ENCODE measurements at regions not wholly inside any gene's neighbourhood (a gene's known extent, or its start where the extent isn't known, plus 50 kb on each side); places are given as distances from the start of the nearest gene placed in this dataset.

DNA sequence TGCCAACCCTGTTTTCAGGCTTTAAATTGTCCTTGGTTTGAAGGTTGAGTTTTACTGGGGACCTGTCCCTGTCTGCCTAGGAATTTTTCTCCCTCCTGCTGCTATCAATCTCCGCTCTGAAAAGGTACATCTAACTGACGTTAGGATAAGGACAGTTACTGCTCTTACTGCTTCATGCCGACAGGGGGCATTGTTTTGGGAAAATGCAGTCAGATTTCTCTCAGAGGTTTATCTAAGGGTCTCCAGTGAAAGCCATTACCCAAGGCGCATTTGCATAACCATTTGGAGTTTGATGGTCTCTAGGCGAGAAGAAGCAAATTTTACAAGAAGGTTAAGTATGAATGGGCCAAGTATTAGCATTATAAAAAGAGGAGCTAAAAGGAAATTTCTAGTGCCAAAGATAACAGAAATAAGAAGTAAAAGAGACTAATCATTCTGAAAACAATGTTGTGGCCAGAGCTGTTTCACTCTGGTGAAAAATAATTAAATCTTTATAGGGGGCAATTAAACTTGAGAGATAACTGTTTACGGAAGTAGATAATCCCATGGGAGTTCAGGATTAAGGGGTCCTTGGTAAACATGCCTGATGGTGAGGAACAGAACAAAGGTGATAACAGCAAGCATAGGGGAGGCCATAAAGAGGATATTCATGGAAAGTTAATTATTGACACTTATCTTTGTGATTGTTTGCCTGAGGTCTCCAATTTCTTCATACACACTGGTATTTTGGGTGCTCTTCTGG lies 605.0 kb downstream of the MTRR start:
- no peak for DNase-seq (ENCODE audit: low spot score)

DNA sequence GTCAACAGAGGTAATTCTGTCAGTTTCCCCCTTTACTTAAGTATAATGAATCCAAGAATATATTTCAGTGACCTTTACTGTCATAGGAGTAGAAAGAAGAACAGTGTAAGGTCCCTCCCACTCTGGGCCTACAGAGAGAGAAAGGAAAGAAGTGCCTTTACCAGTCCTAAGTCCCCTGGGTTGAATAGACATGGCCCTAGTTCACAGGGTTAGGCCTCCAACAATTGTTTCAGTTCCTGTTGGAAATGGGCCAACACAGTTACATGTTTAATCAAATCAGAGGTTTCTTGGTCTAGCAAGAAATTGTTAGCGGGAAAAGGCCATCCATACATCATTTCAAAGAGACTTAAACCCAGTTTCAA lies 605.6 kb downstream of the MTRR start:
- no peak for DNase-seq (ENCODE audit: low spot score)

DNA sequence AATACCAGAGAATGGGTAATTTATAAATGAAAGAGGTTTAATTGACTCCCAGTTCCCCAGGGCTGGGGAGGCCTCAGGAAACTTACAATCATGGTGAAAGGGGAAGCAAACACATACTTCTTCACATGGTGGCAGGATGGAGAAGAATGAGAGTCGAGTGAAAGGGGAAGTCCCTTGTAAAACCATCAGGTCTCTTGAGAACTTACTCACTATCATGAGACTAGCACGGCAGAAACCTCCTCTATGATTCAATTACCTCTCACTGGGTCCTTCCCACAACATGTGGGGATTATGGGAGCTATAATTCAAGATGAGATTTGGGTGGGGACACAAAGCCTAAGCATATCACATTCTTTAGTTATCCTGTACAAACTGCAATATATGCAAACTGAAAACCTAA lies 609.4 kb downstream of the MTRR start:
- DNase-seq (ENCODE audit: low spot score), result no peak

DNA sequence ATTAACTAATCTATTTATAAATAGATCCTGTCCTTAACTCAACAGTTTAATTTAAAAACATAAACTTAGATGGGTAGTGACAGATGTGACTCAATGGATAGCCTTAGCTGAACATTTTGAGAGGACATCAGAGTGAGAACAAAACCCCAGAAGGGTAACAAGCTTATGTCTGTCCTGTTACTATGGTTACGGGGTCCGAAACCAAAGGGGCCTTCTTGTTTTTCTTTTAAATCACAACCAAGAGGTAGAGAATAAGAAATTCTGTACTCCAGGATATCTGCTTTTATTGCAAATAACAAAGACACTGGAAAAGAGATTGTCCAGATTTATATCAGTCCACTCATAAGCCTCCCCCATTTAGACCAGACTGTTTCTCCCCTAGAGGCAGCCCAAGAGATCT lies 612.1 kb downstream of the MTRR start:
- DNase-seq (ENCODE audit: low spot score), result no peak

DNA sequence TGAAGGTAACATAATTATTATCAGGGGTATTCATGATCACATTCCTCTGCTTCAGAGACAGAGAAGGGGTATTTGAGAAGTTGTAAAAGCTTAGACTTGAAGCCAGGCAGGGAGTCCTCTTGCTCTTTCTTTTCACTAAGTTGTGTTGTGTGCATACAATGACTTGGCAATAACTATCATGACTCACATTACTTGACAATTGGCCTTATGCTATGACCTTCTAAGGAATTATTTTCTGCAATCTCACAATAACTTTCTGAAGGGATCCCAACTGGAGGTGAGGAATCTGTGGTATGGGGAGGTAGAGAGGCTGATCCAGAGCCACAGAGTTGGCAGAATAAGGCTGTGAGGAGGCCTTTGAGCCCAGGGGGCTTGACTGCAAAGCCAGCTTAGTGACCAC lies 622.3 kb downstream of the MTRR start:
- DNase-seq (ENCODE audit: low spot score), result no peak

DNA sequence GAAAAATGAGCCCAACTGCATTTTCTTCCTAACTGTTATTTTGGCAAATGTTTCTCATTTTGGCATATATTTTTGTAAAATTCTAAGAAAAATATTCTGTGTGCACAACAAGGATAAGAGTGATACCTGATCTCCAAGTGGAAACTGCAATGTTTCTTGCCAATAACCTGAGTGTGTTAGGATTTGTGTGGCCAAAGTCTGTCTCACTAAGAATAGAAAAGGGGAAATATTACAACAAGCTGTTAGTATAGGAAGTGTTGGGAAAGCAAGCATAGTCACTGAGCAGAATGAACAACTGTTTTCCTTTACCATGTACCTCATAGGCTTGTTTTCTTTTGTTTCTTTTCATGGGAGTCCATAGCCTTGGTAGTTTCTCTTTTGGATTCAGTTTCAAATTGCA lies 624.2 kb downstream of the MTRR start:
- no peak for DNase-seq (ENCODE audit: low spot score)

DNA sequence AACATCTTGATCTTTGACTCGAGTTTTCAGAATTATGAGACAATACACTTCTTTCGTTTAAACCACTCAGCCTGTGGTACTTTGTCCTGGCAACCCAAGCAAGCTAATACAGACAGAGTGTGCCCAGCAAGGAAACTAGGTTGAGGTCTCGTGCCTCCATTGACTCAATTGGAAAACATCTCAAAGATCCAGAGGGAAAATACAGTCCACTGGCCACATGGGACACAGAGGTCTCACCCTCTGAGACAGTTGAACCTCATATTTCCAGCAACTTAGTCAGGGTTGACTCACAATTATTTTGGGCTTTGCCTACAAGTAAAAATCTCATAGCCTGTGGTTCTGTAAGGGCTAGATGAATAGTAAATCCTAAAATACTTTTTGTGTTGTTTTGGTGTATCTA lies 631.5 kb downstream of the MTRR start:
- DNase-seq (ENCODE audit: low spot score), result no peak

DNA sequence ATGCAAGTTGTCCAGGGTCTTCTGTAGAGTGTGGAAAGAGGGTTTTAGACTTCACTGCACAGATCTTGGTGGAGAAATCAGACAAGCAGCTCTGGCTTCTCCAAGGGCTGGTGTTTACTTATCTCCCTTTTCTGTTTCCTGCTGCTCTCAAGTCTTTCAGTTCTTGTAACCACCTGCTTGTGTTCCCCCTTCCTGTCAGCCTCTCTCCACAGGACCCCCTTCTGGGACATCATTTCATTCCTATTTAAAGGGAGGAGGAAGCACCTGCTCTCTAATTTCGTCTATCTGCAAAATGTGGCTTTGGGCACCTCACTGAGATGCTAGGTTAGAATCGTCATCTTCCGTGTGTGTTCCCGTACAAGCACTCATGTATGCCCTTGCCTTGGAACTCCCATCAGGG lies 636.2 kb downstream of the MTRR start:
- no peak for DNase-seq (ENCODE audit: low spot score)

DNA sequence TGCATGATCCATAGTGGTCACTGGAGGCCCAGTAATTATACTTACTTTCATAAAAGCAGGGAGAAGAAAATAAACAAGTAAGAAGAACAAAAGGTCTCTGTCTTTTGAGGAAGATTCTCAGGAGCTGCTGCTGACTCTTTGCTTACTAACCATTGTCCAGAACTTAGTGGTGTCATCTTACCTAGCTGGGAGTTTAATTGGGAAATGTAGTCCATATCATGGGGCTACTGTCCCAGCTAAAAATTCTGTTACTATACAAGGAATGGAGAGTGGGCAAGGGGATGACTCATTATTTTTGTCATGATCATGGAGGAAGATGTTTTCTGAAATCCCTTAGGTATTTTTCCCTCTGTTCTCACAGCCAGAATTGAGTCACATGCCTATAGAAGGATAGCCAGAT lies 639.3 kb downstream of the MTRR start:
- DNase-seq (ENCODE audit: low spot score), result no peak

DNA sequence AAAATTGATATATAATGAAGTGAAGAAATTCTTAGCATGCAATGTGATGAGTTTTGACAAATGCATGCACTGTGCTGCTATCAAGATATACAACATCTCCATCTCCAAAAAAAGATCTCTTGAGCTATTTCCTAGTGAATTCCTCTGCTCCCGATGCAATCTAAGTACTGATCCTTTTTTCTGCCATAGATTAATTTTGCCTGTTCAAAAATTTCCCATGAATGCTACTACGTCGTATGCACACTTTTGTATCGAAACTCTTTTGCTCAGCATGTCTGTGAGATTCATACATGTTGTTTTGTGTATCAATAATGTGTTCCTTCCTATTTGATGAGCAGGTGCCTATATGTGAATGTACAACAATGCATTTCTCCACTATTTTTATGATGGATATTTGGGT lies 647.4 kb downstream of the MTRR start:
- DNase-seq (ENCODE audit: low spot score), result no peak

DNA sequence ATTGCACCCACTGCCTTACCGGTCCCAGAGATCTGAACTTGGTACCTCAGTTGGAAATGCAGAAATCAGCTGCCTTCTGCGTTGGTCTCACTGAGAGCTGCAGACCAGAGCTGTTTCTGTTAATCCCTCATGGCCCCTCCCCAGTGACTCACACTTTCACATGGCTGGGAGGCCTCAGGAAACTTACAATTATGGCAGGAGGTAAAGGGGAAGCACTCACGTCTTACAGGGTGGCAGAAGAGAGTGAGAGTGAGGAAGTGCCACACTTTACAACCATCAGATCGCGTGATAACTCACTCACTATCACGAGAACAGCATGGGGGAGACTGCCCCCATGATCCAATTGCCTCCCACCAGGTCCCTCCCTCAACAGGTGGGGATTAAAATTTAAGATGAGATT lies 648.5 kb downstream of the MTRR start:
- peak; percentile 59 for DNase-seq (ENCODE audit: low spot score)

DNA sequence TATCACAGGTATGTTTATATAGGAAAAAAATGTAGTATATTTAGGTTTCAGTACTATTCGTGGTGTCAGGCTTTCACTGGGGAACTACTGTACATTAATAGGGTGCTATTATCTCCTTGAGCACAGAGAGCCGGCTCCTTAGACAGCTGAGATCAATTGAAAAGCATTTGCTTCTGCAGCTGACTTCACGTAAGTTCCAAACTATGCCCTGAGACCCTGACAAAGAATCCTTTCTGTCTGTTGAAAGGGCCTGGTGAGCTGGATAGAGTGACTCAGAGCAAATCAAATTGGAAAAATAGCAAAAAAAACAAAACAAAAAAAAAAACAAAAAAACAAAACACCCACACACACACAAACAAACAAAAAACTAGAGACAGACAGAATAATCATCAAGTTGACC lies 652.0 kb downstream of the MTRR start:
- DNase-seq (ENCODE audit: low spot score), result no peak

DNA sequence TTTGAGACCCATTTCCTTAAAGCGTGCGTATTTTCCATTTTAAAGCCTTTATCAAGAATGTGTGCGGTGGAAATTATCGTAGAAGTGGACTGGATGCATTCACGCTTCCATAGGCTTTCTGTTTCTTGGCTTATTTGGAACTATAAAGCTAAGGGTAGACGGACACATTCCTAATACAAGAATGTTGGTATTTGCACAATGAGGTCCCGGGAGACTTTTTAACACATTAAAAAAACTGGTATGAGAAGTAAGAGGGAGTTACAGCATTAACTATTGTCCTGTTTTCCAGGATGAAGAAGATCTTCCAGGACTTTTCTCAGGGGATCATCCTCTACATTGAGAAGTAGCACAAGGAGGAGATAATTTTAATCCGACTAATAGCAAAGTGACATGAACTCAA lies 653.0 kb downstream of the MTRR start:
- no peak for DNase-seq (ENCODE audit: low spot score)

DNA sequence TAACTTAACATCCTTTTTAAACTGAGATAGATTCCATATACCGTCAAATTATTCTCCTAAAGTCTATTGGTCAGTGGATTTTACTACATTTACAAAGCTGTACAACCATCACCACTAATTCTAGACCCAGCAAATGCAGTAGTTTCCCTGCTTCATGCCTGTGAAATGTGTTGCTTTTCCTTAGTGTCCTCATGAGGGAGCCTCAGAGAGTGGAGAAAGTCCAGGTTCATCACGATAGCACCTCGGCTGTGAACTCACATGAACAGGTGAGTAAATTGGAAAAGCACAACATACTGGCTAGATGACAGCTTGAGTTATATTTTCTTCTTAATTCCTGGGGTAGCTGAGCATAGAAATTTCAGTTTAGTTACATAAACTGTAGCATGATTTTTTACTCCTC lies 653.7 kb downstream of the MTRR start:
- DNase-seq (ENCODE audit: low spot score), result no peak

DNA sequence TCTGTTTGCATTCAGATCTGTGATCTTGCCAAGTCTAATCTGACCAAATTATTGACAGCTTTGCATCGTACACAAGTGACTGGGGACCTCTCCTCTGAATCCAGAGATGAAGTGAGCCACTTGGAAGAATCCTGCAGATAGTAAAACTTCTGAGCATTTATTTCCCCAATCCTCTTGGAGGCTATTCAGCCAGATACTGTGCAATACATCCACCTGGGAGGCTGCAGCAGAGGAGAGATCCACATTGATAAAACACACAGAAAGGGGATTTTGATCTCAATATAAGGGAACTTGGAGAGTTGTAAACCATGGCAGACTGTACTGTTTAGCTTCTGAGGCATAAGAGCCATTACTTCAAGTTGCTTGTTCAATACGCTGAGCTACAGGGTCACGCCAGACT lies 654.6 kb downstream of the MTRR start:
- DNase-seq (ENCODE audit: low spot score), result no peak

DNA sequence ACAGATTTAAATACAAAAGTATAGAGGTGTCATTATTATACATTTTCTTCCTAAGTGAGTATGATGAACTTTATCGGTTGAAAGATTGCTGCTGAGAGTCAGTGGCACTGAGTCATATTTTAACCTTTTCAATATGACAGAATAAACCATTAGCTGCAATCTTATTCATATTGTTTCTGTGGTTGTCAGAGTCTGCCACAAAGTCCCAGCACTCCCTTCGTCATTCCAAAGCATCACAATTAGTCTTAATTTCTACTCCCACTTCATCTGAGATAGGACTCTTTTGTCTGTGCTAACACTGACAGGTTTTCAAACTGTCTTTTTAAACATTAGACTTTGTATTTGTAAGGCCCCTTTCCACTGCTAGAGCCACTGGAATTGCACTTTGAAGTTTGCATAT lies 656.9 kb downstream of the MTRR start:
- no peak for DNase-seq (ENCODE audit: low spot score)

DNA sequence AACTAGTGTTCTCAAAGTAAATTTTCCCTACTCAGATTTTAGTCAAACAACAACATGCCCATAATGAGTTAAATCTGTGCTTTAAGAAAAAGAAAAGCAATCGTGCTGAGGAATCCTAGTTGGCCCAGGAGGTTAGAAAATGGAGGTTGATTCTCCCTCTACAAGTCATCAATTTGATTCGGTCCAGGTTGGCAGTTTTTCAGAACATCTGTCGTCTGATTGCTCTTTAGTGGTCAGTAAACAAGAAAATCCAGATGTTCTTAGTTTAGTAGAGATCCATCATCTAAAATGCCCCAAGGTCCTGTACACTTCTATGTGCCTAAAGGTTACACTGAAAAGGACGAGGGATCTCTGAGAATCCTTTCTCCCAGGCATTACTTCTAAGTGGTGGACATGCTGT lies 659.2 kb downstream of the MTRR start:
- DNase-seq (ENCODE audit: low spot score), result no peak

DNA sequence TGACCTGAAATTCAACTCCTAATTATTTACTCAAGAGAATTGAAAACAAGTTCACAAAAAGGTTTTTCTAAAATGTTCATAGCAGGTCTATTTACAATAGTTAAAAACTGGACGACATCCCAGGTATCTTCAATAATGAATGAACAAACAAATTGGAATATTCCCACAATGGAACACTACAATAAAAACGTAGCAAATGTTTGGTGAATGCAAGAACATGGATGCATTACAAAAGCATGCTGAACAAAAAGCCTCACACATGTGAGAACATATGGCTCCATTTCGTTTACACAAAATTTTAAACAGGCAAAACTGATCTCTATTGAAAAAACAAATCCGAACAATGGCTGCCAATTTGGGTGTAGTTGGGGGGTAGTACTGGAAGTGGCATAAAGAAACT lies 669.9 kb downstream of the MTRR start:
- DNase-seq (ENCODE audit: low spot score), result no peak

DNA sequence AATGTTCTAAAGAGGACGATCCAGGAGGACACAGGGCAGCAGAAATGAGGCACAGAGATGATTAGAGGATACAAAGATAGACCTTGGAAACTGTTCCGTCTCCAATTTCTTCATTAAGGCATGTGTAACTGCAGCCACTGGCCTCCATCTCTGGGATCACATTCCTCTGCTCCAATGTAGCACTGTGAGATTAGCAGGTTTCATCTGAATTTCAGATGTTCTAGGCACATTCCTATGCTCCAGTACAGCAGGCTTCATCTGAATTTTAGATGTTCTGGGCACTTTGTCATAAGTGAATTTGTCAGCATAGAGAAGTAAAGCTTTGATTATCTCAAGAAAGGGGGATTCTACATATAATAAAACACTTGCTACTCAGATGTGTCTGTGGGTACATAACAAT lies 671.4 kb downstream of the MTRR start:
- no peak for DNase-seq (ENCODE audit: low spot score)

DNA sequence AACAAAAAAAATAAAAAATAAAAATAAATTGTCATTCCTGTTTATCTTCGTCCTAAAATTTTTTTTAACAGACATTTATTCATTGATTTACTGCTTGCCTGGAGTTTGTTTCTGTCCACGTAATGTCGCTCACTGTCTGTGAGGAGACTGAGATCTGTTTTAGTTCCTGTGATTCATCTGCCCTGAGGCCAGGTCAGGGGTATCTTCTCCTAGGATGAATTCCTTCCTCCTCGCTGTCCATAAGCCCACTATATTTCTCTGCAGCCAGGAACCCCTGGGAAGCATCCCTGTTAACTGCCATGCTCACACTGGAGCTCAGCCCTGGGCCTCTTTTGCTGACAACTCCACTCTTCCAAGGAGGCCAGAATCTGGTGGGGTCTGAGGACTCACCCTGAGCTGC lies 682.0 kb downstream of the MTRR start:
- DNase-seq (ENCODE audit: low spot score), result no peak

DNA sequence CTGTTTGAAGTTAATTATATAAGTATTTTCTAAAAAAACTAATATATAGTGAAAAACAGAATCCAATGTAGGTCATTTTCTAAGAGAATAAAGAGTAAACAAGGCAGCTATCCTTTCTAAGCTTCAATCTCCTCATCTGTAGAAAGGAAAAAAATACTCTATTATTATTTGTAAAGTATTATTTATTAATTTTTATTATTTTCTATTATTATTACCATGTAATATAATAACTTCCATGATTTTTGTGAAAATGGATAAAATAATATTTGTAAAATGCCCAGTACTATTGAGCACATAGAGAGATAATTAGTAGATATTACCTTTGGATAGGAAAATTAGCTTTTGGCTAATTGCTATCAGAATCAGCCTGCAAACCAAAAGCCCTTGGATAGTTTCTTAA lies 684.4 kb downstream of the MTRR start:
- DNase-seq (ENCODE audit: low spot score), result no peak

DNA sequence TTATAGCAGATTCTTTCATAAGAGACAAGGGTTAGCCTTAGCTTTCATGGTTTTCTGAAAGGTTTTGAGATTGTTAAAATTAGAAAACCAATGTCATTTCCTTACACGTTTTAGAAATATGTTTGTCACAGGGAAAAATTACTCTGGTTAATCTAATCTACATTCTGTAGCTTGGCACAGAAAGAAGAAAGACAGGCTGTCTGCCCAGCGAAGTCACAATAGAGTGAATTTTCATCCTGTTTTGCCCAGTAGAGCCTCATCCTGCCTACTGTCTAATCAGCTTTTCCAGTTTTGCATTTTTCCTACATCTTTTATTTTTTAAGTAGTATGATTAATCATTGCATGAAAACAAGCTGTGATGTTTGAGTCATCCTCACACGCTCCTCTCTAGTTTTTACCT lies 688.8 kb downstream of the MTRR start:
- DNase-seq (ENCODE audit: low spot score), result no peak

DNA sequence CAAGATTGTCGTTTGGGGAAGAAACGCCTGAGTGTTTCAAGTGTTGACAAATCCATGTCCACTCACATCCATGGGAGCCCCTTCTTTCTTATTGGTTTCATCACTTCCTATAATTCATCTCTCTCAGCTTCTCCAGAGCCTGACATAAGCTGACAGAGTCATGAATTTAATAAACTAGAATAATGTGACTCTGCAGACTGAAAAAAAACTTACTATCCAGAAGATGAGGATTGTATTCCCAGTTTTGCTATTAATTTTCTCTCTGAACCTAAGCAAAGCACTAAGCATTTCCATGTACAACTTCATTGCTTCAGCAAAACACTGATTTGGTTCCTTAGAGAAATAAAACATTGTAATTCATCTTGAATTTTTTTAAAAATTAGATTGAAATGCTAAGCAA lies 691.8 kb downstream of the MTRR start:
- DNase-seq (ENCODE audit: low spot score), result peak; percentile 11

DNA sequence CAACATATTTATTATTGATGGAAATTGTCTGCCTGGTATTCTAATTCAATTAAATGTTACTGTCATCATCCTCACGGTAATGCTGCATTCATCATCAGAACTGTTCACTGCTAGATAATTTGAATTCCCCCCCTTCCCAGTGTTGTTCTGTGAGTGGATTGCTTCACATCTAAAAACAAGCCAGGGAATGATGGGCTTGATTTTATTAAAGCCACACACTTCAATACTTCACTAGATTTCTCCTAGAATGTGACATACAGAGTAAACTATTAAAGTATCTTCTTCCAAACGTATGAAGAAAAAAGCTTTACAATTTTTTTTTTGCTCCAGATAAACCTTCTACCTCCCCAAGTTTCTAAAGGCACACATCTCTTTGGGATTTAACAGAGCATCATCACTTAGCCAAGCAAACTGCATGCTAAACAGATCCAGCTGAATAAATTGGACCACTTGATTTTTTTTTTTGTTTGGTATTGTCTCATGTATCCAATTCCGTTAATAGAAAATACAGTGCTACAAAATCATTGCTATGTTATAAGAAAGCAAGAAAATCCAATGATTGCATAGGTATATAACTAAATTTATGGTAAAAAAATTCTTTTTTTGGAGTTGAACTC lies 692.4 kb downstream of the MTRR start:
- no peak for DNase-seq (ENCODE audit: low spot score)
